ENCODE measurements at regions not wholly inside any gene's neighbourhood (a gene's known extent, or its start where the extent isn't known, plus 50 kb on each side); places are given as distances from the start of the nearest gene placed in this dataset.
"Not testable (repeated sequence)": the region's sequence is repeated elsewhere in the genome, so short reads cannot be mapped to it uniquely, and the experiment has no call there.

DNA sequence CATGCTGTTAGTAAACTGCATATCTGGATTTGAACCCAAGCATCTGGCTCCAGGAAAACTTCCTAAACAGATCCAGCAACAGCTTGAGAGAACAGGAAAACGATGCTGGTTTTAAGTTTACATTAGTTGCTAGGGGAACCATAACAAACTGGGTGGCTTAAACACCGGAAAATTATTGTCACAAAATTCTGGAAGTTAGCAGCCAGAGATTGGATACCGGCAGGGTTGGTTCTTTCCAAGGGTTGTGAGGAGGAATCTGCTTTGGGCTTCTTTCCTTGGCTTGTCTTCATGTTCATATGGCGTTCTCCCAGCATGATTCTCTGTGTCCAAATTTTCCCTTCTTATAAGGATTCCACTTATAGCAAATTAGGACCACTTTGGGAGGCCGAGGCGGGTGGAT, 276.9 kb upstream of the TOM1L1 start:
- DNase-seq = no peak

GRCh38 chr17:54626146-54626703, 274.4 kb upstream of the TOM1L1 start:
- no peaks in the 10 kb centered on the region for H3K27me3 ChIP-seq (replicated peaks in 1 of 7)
- intact Hi-C loops (cut with DNase I; ENCODE audit: low total_unique reads) = no loop called here
- no peak for DNase-seq
- no peaks in the 10 kb centered on the region for H3K36me3 ChIP-seq
- TF ChIP-seq POLR2A (IDR thresholded peaks at IDR 0.05) (no peak), POLR2AphosphoS5 (IDR thresholded peaks at IDR 0.05) (no peak), CTCF (IDR thresholded peaks at IDR 0.05 in 8 of 11, conservative IDR thresholded peaks at IDR 0.05 in 3 of 11) (no peak)
- WGBS, 5 donors = 58 to 66% (median 62%) methylated on average over 2 of the region's 2 CpGs
- H3K4me3 ChIP-seq = no peak overlapping the region
- H3K4me1 ChIP-seq = no peaks in the 10 kb centered on the region
- H3K9me3 ChIP-seq = no peaks in the 10 kb centered on the region
- no peak overlapping the region for H3K27ac ChIP-seq

More for the DNA sequence above, 276.9 kb upstream of the TOM1L1 start:
- Histone ChIP-seq H3K4me1 (no peaks in the 10 kb centered on the region), H3K9me3 (peaks cover 0 to 10% (median 3%) of the 10 kb centered on the region in 8 donors), H3K4me3 (no peak overlapping the region), H3K36me3 (no peaks in the 10 kb centered on the region), H3K27ac (no peak overlapping the region), H3K27me3 (replicated peaks in 1 of 7) (no peaks in the 10 kb centered on the region)
- TF ChIP-seq POLR2A (IDR thresholded peaks at IDR 0.05) (no peak), CTCF (IDR thresholded peaks at IDR 0.05 in 8 of 11, conservative IDR thresholded peaks at IDR 0.05 in 3 of 11) (no peak), POLR2AphosphoS5 (IDR thresholded peaks at IDR 0.05) (no peak)
- intact Hi-C loops (cut with DNase I; ENCODE audit: low total_unique reads) = no loop called here
- 69 to 85% (median 79%) methylated on average over 6 of the region's 6 CpGs for WGBS, 5 donors

DNA sequence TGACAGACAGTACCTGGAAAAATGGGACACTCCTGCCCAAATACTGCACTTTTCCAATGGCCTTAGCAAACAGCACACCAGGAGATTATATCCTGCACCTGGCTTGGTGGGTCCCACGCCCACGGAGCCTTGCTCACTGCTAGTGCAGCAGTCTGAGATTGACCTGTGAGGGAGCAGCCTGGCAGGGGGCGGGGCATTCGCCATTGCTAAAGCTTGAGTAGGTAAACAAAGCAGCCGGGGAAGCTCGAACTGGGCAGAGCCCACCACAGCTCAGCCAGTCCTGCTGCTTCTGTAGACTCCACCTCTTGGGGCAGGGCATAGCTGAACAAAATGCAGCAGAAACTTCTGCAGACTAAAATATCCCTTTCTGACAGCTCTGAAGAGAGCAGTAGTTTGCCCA, 261.2 kb upstream of the TOM1L1 start:
- H3K27ac ChIP-seq; H3K36me3 ChIP-seq; H3K27me3 ChIP-seq (replicated peaks in 1 of 7); H3K4me3 ChIP-seq; H3K4me1 ChIP-seq; intact Hi-C loops (cut with DNase I; ENCODE audit: low total_unique reads): not testable (repeated sequence)
- peak; percentile 62 for DNase-seq
- WGBS, 5 donors = 79 to 93% (median 83%) methylated on average over 6 of the region's 6 CpGs
- H3K9me3 ChIP-seq = peaks cover 0 to 40% (median 23%) of the 10 kb centered on the region in 8 donors

DNA sequence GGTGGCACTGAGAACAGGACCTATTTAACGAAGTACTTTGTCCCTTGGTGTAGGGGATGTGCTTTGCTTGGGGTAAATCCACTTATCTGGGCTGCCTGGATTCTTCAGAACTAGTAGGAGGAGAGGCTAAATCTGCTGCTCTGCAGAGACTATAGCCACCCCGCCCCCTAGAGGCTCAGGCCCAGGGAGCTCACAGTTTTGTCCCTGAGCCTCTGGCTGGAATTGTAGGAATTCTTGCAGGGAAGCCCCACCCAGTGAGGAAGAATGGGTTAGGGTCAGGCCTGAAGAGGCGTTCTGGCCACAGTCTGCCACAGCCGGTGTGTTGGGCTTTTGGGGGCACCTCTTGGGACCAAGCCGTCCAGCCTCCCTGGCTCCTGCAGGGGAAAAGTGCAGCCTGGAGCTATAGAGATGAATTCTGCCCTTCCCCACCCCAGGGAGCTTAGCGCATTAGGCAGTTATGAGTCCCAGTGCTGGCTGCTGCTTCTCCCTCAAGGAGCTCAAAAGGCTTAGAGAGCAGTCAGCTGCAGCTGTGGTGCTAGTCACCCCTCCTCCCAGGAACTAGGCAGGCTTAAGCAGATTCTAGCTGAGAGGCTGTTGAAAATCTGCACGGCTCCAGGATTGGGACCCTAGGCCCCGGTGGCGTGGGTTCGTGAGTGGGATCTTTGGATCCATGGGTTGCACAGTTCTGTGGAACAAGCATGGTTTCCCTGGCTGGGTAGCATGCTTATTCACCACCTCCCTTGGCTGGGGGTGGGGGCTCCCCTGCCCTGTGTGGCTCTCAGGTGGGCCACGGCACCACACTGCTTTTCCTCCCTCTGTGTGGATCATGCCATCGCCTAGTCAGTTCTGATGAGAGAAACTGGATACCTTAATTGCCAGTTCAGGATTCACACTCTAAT, 237.4 kb upstream of the TOM1L1 start:
- Histone ChIP-seq H3K27ac (no peak overlapping the region), H3K27me3 (replicated peaks in 1 of 7) (no peaks in the 10 kb centered on the region), H3K9me3 (peaks cover 0 to 12% (median 0%) of the 10 kb centered on the region in 8 donors), H3K4me1 (no peaks in the 10 kb centered on the region), H3K4me3 (no peak overlapping the region), H3K36me3 (no peaks in the 10 kb centered on the region)
- intact Hi-C loops (cut with DNase I; ENCODE audit: low total_unique reads) = no loop called here
- TF ChIP-seq CTCF (IDR thresholded peaks at IDR 0.05 in 8 of 11, conservative IDR thresholded peaks at IDR 0.05 in 3 of 11) (no peak), POLR2A (IDR thresholded peaks at IDR 0.05) (no peak), POLR2AphosphoS5 (IDR thresholded peaks at IDR 0.05) (no peak)
- WGBS, 5 donors = 80 to 92% (median 85%) methylated on average over 7 to 12 of the region's 12 CpGs
- DNase-seq = no peak
